ENCODE measurements at regions not wholly inside any gene's neighbourhood (a gene's known extent, or its start where the extent isn't known, plus 50 kb on each side); places are given as distances from the start of the nearest gene placed in this dataset.

GRCh38 chr2:120439637-120440384 lies 93.9 kb downstream of the INHBB start:
- no peak for TF ChIP-seq ELK1 (CRISPR knock-in tag; IDR thresholded peaks at IDR 0.05)
- TF ChIP-seq MXI1 (IDR thresholded peaks at IDR 0.05; ENCODE audit: low read depth, low read length), result no peak
- TF ChIP-seq MEF2D (tag; conservative IDR thresholded peaks at IDR 0.05; ENCODE audit: low read depth), result no peak
- no peak for TF ChIP-seq SMARCA5 (IDR thresholded peaks at IDR 0.05)
- TF ChIP-seq FOXM1 (IDR thresholded peaks at IDR 0.05; ENCODE audit: low read depth), result no peak
- TF ChIP-seq FOXM1 (CRISPR knock-in tag; IDR thresholded peaks at IDR 0.05; ENCODE audit: low read depth), result no peak
- no peak for TF ChIP-seq SMC3 (conservative IDR thresholded peaks at IDR 0.05; ENCODE audit: insufficient read depth, low read depth, low read length)
